UCSD-AML1 (cell line): ENCODE measurements at regions not wholly inside any gene's neighbourhood (a gene's known extent, or its start where the extent isn't known, plus 50 kb on each side); places are given as distances from the start of the nearest gene placed in this dataset.
"Not testable (repeated sequence)": the region's sequence is repeated elsewhere in the genome, so short reads cannot be mapped to it uniquely, and the experiment has no call there.

Experiments used
- DNase-seq: peaks from one replicate; lab custom pipeline; 2025; ENCODE audit not compliant: unreplicated experiment; lab: John Stamatoyannopoulos, UW

DNA sequence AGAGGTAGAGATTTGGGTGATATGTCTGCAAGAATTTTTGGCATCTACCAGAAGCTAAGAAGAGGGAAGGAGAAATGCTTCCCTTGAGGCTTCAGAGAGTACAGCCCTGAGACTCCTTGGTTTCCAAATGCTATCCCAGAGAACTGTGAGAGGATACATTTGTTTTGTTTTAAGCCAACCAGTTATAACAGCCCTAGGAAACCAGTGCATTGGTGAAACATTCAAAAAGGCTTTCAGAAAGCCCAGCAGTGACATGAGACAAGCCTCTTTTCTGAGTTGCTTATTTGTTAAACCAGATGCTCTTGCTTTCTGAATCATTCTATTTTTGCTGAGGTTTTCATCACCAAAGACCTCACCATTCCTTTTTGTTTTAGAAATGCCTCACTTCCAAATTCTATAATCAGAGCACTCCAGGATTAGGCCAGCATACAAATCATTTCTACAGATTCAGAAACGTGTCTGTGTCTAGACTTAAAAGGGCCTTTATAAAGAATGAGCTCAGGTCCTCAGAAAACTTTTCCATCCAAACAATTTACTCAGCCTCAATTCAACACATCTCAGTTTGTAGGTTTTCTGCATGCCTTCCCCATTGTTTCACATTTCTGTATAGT, 1617.8 kb upstream of the FLRT2 start:
- DNase-seq, result no peak

DNA sequence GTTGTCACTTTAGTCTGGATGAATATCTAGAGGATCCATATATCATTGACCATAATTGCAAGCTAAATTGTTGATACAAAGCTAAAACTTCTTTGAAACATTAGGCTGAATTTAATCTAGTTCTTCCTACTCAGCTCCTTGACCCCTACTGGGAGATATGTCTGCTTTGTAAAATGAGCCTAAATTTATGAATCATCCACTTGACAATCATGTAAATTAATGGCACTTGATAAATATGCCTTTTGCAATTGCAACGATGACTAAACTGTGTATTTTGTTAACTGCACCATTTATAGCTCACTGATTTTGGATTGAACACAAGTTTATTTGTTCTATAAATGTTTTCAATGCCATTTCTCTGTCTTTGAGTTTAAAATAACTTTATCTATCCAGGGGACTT, 1616.5 kb upstream of the FLRT2 start:
- DNase-seq, result no peak

DNA sequence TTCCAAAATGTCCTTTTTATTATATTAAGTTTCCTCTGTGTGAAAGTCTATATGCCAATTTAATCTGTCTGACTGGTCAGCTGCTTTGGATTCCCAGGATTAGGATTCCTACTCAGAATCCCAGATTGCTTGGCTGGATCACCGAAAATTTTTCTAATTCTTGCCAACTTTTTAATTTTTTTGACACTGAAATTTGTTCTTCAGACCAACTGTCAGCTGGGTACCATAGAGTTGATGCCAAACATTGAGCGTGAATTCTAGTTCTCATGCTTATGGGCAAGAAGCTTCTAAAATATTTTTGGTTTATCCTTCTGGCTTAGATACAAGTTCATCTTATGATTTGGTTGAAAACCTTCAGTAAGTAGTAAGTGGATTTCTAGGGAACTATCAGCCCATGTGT, 1611.4 kb upstream of the FLRT2 start:
- DNase-seq, result no peak

DNA sequence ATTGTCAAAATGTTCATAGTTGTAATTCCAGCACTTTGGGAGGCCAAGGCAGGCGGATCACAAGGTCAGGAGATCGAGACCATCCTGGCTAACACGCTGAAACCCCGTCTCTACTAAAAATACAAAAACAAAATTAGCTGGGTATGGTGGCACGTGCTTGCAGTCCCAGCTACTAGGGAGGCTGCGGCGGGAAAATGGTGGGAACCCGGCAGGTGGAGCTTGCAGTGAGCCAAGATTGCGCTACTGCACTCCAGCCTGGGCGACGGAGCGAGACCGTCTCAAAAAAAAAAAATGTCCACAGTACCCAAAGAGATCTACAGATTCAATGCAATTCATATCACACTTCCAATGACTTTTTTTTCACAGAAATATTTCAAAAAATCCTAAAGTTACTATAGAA, 1610.3 kb upstream of the FLRT2 start:
- not testable (repeated sequence) for DNase-seq

DNA sequence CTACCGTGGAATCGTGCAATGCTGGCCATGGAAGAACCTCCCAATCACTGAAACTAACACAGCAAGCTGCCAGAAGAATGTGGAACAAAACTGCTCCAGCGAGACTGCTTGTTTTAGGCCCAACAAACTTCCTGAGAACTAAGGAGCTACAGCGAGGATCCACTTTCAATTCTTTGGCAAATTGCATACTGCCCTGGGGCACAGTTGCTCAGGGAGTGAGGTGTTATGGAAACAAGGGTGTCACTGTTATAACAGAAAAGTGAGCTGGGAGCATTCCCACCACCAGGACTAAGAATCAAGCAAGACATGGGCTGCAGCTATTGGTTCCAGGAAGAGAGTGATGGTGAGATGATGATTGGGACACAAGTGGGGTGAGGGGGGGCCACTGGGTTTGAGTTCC, 1606.1 kb upstream of the FLRT2 start:
- no peak for DNase-seq

DNA sequence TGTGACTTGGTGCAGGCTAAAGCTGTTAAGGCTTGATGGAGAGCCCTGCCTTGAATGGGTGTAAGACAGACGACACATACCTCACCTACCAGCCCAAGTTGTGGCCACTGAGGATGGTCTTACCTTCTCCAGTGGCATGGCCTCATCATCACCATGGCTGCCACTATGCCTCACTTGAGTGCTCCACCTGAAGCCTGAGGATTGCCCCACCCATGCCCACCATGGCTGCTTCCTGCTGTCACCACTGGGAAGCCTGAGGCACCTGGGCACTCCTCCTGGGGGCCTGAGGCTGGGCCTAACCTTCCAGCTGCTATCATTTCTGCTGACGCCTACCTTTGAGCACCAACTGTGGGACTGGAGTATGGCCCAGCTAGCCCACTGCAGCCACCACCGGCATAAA, 1605.7 kb upstream of the FLRT2 start:
- no peak for DNase-seq

DNA sequence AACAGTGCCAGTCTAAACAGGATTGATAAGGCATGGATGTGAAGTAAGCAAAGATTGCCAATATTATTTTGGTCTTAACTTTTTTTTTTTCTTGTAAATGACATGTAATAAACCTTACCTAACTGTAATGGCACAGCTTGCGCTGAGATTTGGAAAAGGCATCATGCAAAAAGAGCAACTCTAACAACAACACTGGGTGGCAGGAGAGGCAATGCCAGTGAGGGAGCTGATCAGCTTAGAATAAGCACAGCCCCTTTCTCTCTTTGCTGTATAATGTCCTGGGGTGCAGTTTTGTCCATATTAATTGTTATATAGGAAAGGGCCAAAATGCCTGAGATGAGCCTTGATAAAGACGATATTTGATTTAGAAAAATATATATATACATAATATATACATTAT, 1589.7 kb upstream of the FLRT2 start:
- no peak for DNase-seq

DNA sequence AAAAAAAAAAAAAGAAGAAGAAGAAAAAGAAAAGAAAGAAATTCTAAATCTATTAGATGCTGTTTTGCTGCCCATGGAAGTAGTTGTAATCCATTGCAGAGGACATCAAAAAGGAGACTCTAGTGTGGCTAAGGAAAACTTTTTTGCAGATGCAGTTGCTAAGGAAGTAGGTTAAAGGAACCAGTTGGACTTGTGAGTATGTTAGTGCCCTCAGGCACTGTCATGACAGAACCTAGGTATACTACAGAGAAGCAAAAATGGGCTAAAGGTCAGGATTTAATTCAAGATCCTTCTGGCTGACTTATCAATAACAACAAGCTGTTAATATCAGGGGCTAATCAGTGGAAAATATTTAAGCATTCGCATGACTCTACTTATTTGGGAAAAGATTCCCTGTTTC, 1571.6 kb upstream of the FLRT2 start:
- no peak for DNase-seq

DNA sequence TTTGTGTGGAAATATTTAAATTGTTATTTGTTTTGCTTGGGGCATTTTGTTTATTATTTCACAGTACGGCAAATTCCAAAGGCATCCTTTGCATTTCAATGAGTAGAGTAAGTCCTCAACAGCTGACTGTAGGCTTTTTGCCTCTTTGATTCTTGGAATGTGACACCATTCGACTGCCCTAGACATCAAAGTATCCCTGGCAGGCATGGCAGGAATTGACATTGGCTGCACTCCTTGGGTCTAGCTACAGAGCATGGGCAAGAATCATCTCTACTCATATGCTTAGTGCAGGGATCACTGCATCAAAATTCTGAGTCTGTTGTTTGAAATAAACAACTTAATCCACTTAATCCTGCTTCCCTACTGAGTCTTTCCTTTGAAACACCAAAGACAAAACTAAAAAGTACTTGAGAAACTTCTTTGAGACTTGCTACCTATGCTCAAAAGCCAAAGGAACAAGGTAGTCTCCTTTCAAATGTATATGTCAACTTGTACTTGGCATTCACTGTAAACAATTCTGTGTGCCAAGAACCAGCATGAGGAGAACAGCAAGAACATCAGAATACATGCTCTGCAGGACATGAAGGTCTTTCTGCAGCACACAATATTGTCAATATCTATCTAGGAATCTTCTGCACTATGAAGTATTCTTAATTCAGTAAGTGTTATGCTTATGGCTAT, 1569.0 kb upstream of the FLRT2 start:
- DNase-seq, result no peak

DNA sequence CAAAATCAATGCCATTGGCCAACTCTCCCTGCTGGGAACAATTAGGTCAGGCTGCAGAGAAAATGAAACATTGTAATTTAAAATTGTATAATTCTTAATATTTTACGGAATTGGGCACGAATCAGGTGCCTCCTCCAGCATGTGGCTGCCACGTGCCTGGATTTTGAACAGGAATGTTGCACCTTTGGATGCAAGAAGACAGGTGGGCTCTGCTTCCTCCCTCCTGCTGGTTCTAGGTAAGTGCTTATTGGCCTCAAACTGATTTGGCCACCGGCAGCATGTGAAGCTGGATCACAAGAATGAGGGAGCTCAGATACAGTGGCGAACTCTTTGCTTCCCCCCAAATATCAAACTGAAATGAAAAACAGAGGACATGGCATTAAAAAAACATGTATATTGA, 1559.9 kb upstream of the FLRT2 start:
- DNase-seq, result no peak

DNA sequence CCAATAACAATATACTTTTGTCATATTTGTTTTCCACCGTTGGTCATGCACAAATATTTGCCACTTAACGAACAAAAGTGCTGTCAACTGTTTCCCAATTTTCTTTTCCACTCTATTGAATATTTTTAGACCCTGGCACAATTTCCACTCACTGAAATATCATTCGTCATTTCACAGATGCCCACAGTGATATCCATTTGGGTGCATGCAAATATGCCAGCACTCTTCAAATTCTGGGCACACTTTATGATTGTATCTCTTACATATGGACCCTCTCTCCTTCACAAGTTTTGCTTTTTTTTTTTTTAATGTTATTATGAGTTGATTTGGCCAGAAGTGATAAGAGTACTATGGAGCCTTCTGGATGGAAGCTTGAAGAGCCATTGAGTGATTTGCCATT, 1557.3 kb upstream of the FLRT2 start:
- no peak for DNase-seq

DNA sequence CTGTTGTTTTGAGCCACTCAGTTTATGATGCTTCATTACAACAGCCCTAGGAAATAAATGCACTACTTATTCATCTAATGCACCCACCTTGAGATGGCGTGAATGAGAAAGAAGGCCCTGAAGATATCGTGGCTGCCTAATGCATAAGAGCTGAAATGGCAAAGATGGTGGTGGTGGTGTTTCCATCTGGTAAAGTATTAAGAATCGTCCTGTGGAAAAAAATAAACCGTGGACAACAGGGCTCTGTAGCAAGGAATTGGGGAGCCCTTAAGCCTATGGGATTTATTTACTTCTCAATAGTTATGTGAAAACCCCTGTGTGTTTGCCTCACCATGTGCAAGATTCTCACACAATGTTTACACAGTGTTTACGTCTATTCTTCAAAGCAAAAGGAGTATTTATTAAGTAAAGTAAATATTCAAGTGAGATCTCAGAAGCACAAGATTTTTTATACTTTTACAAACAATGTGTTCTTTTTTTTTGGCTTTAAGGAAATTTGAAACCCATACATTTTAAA, 1555.2 kb upstream of the FLRT2 start:
- no peak for DNase-seq

DNA sequence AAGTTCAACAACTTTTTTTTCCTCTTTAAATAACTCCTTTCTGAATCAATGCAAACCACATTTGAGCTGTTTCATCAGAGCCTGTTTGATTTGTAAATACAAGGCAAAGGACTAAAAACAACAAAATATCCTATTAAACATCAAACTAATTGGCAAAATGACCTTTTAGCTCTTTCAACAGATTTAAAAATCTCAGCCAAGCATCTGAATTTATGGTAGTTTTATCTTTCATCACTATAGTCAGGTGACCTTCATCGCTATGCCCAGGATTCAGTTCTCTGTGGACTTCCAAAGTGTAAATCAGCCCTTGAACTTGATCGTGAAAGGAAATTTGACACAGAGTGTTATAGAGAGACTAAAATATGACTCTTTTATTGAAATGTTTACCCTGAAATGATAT, 1554.5 kb upstream of the FLRT2 start:
- DNase-seq, result no peak

DNA sequence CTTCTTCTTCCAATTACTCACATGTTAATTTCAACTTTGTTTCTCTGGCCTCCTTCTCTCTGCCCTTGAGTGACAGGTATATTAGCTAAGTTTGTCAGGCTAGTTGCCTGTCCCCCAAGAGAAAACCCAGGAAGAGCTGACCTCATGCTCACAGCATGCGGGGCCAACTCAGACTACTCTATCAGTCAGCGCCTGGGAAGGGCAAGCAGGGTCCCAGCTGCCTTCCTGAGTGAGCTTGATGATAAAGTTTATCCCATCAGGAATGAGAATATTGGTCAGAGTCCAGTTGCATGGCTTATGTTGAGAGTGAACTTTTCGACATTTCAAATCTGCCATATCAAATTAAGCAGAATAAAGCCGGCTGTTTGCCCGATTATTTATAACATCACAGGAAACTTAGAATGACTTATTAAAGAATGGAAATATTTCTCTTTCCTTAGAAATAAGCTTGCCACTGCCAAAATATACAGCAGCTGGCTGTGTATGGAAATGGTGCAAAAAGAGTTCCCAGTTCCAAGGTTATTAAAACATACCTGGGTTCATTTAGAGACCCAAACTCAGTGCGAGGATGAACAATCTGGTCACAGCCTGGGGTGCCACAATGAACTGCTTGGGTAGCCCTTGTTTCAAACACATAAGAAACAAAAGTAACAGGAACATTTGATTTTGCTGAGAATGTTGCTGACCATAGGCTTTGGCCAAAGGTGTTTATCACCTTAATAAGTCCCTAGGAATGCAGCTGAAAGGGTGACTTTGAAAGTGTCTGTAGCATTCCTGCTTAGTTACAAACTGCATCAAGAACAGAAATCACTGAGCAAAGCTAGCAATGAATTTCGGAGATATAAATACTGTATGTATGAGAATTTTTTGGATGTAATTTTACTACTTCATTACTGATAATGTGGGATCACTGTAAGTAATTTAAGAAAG, 1553.8 kb upstream of the FLRT2 start:
- DNase-seq, result no peak

DNA sequence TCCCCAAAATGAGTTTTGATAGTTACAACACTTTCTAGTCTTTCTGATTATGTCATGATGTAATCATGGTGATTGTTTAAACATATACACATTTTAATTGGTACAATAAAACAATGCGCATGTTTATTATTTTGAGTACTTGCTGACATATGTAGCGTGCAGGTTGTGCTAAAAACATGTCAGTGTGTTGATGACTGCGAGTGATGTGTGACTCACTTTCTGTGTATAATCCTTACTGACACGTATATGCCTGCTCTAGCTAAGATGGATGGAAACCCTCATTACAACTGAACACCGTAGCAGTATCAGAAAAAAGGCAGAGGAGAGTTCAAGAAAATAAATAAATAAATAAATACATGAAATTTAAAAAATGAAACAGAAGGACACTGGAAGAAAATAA, 1552.4 kb upstream of the FLRT2 start:
- no peak for DNase-seq

DNA sequence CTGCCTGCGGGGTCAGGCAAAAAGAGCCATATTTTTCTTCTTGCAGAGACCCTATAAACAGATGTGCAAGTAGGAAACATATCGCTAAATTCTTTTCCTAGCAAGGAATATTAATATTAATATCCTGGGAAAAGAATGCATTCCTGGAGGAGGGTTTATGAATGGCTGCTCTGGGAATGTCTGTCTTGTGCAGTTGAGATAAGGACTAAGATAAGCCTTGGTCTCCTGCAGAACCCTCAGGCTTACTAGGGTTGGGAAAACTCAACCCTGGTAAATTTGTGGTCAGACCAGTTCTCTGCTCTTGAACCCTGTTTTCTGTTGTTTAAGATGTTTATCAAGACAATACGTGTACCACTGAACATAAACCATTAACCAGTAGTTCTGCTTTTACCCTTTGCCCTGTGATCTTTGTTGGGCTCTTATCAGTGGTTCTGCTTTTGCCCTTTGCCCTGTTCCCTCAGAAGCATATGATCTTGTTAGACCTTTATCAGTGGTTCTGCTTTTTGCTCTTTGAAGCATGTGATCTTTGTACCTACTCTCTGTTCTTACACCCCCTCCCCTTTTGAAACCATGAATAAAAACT, 1548.2 kb upstream of the FLRT2 start:
- DNase-seq, result not testable (repeated sequence)

DNA sequence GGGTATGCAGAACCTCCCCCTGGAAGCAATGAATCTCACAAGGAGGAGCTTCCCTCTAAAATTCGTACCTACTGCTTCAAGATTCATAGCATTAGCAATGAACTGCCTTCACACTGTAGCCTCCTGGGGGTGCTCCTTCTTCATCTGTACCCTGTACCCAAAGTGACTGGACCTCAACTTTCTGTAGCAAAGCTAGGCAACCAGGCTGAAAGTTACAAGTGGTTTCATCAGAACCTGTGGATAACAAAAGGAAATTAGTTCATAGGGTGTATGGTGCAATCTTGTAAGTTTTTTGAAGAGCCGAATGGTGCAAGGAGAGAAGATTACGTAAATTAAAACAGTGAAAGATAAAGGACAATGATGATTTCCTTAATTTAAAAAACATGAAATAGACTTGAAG, 1541.7 kb upstream of the FLRT2 start:
- DNase-seq, result no peak

DNA sequence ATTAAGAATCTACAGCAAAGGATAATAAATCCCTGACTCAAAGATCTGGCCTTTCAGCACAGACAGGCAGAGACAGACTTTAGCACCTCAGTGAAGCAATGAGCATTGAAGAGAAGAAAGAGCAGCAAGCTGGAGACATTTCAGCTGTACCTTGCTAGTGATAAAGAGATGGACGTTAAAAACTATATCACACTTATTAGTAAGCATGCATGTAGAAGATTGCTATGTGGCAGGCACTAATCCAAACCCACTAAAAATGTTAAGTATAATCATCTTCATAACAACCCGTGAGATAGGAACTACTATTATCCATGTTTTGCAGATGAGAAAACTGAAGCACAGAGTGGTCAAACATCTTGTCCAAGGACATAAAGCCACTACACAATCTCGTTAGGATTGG, 1538.3 kb upstream of the FLRT2 start:
- DNase-seq, result no peak

DNA sequence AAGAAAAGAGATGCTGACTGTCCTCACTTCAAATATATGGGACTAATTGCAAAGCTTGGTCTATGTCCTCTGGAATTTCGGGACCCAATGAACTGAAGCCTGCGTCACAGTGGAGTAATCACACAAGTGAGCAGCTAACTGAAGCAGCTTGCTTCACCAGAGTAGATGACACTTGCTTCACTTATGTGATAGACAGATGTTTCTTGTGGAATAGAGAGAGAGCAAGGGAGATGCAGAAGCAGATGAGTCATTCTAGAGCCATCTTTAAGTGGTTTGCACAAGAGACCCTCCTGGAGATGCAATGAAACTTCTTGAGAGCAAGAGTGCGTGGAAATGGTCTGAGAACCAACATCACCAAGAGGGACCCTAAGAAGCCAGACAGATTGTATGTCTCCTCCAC, 1537.1 kb upstream of the FLRT2 start:
- DNase-seq, result no peak

DNA sequence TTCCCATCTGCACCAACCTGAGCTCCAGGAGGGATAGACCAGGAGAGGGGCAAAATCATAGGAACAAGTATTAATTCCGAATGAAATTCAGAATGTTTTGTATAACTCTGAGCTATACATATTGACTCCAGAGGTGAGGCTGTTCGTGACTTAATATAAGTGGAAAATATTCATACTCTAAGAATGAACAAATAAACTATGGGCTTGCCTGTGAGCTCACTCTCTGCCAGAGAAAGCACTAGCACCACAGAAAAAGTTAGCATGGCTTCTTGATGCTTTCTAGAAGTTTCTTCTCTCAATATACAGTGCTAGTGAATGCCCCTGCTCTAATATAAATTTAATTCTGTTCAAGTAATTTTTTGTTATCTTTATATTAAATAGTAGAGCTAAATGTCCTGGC, 1536.4 kb upstream of the FLRT2 start:
- DNase-seq, result no peak

DNA sequence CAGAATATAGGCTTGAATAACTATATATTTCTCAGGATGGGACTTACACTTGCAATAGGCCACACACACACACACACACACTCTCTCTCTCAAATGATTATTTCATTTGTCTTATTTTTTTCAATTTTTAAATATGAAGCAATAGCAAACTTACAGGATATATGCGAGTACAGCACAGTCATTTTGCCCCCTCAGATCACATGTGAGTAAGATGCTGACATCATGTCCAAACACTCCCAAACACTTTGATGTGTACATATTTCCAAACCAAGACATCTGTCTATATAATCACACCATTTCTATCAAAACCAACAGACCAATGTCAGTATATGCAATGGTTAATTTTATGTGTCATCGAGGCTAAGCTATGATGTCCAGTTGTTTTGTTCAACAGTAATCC, 1535.9 kb upstream of the FLRT2 start:
- DNase-seq, result no peak

DNA sequence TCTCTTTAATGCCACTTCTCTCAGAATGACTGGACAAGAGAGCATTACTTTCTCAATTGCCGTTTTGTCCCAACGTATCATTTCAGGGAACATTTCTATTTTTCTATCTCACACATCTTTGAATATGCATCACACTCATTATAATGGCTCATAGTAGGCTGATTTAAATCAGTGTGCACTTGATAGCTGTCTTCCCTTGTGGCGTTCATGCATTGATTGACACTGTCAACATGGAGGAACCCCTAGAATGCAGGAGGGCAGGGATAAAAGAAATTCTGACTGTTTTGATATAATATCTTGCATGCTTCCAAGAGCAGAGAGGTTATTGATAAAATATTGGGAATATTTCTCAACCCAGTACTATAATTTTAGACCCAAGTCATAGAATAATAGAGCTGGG, 1528.9 kb upstream of the FLRT2 start:
- no peak for DNase-seq
